Raji (cell line): ENCODE measurements at regions not wholly inside any gene's neighbourhood (a gene's known extent, or its start where the extent isn't known, plus 50 kb on each side); places are given as distances from the start of the nearest gene placed in this dataset.

Experiments
- POLR2A ChIP-seq: IDR thresholded peaks from 2 replicates; pipeline ENCODE4 v1.6.1; 2011; ENCODE audit warnings: low read depth, low read length, control low read depth; ENCODE audit not compliant: insufficient read depth

GRCh38 chr15:70508561-70509281, 254.6 kb downstream of the UACA start:
- no peak for TF ChIP-seq POLR2A

DNA sequence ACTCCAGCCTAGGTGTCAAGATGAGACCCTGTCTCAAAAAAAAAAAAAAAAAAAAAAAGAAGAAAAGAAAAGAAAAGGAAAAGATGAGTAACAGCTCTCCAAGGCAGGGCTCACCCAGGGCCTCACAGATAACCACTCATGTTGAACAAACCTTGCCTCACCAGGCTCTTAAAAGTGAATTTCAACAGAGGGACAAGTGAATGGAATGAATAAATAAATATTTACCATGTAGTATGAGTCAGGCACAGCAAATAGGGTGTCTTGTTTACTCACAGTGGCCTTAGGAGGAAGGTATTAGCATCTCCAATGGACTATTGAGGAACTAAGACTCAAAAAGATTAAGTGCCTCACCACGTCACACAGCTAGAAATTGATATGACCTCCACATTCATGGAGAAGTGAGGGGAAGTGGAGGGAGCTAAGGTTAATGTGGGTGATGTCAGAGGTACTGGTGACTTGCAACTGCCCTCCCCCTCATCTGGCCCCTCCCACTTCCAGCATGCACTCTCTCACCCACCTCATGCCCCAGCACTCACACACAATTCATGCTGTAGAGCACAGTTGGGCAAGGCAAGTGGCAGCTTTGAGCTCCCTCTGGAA, 255.5 kb downstream of the UACA start:
- TF ChIP-seq POLR2A: peak; percentile 44

DNA sequence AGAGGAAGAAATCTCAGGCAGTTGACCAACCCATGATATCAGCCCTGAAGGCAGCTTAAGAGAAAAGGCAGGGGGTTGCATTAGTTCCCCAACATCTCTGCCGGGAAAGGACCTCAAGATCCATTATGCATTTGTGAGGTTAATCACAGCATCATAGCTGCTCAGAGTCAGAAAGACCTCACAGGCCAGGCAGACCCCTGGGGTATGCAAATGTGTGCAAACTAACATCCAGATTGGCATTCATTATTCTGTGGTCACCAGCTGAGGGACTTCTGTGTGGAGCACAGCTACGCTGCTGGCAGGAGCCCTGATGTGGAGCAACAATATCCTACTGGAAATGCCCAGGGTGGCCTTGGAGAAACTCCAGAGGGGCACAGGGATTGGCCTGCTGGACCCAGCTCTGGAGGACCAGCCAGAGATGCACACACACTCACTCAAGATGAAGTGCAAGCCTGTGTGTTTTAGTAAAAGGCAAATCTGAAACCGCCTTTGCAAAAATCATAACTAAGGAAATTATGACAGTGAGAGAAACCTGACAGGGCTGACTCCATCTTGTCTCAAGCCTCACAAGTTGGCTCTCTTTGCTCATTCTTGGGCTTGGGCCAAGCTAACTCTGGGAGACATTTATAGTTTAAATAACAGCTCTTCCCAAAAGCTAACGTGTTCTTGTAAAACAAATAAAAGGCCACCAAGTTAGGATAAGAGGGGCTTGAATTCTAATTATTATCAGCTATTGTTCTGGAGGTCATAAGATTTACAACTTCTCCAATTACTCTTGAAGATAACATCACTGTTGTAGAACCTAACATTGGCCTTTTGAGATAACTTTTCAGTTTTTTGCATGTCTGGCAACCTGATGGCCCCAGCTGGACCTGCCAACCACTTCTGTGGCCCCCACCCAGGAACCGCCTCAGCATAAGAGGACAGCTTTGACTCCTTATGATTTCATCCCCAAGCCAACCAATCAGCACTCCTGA, 257.1 kb downstream of the UACA start:
- TF ChIP-seq POLR2A: no peak

DNA sequence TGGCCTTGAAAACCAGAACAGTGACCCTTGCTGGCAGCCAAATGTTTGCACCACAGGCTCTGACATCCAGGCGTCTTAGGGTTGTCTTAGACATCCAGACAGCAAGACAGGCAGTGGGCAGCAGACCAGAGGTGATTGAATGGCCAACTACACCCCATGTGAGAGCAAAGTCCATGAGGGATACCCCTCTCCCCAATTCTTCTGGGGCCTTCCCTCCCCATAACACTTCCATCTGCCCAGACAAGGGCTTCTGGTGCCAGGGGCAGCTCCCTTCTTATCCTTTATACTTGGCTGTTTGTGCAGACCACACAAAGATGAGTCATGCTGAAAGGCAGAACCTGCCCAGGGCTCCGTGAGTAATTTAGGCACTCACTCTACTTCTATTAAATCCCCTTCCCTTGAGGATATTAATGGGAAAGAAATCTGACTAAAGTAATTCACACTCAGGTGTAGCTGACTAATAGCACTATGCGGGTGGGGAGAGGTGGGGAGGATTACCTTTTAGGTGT, 257.9 kb downstream of the UACA start:
- no peak for TF ChIP-seq POLR2A

GRCh38 chr15:70504988-70505387, 258.4 kb downstream of the UACA start:
- TF ChIP-seq POLR2A: no peak

DNA sequence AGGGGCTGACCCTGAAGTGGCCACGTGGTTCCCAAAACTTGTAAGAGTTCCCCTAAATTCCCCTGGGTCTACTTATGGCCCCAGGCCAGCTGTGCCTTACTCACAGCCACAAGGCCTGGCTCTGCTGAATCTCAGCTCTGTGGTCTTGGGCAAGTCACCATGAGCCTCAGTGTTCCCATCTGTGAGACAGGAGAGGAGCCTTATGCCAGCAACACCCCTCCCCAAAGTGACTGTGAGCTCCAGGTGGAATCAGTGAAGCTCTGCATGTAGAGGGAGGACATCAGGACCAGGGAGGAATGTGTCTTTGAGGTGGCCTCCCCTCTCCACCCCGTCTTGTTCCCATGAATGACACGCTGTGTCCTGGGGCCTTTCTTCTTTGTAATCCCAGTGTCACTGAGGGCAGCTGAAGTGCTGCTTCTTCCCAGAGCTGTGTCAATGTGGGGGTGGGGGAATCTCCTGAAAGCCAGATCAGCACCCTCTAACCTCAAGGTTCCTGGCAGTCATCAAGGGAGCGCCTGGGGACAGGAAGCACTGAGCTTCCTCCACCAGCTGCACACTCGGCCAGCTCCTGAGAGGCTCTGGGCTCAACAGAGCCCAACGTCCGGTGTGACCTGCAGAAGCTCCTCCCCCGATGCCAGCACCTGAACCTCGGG, 258.9 kb downstream of the UACA start:
- peak; percentile 70 for TF ChIP-seq POLR2A

DNA sequence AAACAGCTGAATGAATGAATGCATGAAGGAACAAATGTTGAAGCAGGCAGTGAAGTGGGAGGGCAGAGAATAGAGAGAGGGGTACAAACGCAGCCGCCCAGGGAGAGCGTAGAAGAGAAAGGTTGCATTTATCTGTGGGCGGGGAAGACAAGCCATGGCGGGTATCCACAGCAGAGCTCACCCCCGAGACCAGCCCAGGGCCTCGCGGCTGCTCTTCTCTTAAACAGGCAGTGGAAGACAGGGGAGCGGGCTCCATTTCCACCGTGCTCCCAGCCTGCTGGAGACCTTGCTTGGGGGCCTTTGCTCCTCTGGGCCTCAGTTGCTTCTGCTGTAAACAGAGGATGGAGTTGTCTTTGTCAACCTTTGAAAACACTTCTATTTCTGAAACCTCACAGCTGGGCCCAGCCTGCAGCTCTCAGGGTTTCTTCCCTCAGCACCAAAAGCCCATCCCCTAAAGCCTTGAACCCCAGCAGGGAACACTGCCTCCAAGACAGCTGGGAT, 259.5 kb downstream of the UACA start:
- no peak for TF ChIP-seq POLR2A

GRCh38 chr15:70503073-70503745, 260.1 kb downstream of the UACA start:
- TF ChIP-seq POLR2A: peak; percentile 40; the same call in 1 of the 2 replicates

GRCh38 chr15:70502529-70502928, 260.8 kb downstream of the UACA start:
- no peak for TF ChIP-seq POLR2A

GRCh38 chr15:70501849-70502248, 261.5 kb downstream of the UACA start:
- no peak for TF ChIP-seq POLR2A

DNA sequence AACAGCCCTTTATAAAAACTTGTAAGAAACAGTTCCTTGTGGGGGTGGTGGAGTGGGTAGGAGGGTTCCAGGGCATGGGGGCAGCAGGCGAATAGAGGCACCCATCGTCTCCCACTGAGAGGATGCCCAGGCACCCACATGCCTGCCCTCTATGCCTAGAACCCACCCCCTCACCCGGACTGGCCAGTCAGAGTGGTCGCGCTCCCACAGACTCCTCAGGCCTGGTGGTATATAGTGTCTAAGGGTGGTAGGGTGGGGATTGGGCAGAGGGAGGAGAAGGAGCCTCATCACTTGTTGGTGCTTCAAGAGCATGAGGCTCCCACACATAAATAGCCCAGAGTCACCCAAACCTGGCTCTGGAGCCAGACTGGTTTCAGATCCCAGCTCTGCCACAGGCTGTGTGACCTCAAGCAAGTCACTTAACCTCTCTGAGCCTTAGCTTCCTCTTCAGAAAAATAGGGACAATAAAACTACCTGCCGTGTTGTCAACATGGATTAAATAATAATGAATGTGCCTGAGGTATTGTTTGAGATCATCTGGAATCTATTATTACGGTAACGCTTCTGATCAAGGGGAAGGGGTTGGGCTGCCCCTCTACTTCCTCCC, 262.1 kb downstream of the UACA start:
- no peak for TF ChIP-seq POLR2A

DNA sequence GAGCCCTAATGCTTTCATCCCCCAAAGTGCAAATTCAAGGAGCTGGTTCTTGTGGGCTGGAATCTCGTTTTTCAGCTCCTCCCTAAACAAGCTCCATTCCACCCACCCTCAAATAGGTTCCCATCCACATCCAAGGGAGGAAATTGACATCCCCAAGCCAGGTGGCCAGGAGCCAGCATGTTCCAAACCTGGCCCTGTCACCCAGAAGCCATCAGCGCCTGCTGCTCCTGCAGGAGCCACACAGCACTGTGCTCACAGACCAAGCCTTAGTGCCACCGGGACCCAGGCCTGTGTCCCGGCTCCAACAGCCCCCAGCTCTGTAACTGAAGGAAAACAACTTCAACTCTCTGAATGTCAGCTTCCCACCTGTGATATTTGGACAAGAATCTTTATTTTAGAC, 263.6 kb downstream of the UACA start:
- no peak for TF ChIP-seq POLR2A

GRCh38 chr15:70498096-70498626, 265.2 kb downstream of the UACA start:
- no peak for TF ChIP-seq POLR2A
